HG03175 (cell line): ENCODE measurements at regions not wholly inside any gene's neighbourhood (a gene's known extent, or its start where the extent isn't known, plus 50 kb on each side); places are given as distances from the start of the nearest gene placed in this dataset.

ENCODE experiments used
- ATAC-seq: cut with Tn5 transposase; IDR thresholded peaks from one replicate; pipeline ENCODE4 v1.9.1; 2021; ENCODE audit warnings: mild to moderate bottlenecking, moderate library complexity; ENCODE audit not compliant: unreplicated experiment

GRCh38 chr2:220036431-220036830, 409.0 kb downstream of the SLC4A3 start:
- ATAC-seq, result no peak

DNA sequence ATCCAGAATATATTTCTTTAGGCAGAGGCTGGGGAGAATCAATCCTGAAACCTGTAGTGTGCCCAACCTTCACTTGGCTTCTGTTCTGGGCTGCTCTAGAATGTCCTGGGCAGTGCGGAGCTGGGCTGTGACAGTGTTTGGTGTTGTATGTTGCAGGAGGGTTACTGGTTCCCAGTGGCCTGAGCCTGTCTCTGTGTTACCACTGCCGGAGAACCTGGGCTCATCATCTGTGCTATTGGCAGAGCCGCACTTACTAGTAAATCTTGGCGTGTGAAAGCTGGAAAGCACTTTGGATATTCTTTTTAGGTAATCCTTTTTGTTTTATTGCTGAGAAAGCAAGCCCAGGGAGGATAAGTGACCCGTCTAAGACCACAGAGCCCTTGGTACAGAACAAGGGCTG, 412.9 kb downstream of the SLC4A3 start:
- no peak for ATAC-seq

DNA sequence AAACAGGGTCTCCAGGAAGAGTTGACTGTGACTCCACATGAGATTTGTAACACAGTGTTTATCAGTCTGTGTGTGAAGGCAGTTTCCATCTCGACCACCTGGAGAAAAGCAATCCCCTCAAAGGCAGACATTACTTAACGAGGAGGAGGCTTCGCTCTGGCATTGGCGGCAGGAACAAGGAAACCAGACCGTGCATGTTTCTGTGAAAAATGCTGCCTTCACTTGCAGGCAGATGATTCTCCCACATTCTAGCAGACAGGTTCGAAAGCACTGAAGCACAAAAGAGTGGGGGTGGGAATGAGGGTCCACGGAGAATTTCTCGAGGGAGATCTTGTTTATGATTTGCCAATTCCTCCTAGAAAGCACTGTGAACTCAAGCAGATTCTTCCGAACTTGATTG, 414.0 kb downstream of the SLC4A3 start:
- ATAC-seq, result no peak

DNA sequence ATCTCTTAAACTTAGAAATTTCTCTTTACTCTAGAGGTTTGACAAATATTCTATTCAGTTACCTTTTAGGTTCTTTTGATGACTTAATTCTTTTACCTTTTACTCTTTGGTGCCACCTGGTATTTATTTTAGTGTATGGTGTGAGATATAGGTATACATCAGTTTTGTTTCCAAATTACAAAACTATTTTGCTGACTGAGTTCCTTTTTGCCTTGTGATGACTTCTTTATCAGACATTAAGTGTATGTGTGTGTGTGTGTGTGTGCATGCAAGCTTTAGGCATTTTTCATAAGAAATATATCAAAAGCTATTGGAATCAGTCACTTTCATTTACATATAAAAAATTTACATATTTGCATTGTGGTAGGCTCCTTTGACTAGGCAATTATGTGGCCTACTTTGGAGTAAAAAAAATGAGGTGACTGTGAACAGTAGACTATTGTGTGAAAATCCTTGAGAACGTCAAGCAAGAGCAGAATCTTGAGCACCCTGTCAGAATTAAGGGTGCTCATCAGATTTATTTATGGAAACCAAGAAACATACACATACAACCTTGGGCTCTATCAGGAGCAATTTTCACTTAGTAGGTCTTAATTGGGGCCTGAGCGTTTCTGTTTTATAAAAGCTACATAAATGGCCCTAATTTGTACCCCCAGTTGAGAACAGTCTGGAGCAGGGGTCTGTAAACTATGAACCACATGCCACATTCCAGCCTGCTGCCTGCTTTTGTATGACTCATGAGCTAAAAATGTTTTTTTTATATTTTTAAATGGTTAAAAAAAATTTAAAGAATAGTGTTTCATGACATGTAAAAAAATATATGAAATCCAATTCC, 415.9 kb downstream of the SLC4A3 start:
- ATAC-seq, result no peak

DNA sequence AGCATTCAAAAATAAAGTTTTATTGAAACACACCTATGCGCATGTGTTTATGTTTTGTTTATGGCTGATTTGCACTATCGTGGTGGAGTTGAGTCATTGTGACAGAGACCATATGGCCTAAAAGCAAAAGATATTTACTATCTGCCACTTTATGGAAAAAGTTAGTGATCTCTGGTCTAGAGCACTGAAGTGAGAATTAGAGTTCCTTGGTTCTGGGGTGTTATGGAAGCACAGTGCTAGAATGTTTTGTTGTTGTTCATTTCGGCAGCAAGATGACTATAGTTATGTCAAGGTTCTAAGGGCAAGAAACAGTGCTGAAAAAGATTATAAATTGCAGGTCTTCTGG, 416.5 kb downstream of the SLC4A3 start:
- ATAC-seq, result no peak

DNA sequence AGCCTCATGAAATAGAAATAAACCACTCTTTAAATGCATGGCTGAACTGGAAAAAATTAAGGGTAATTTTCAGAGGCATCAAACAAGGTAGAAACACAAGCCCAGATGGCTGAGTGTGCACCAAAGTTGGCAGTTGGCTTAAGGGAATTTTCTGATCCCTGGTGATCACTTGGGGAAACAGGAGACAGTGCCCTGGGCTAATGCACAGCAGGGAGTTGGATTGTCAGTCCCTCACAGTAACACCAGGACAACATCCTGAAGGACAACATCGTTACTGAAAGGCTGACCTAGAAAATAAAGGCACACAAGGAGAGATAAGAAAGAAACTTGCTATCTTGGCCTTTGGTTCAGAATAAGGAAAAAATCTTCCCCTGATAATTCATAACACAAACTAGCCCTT, 417.0 kb downstream of the SLC4A3 start:
- ATAC-seq, result no peak

DNA sequence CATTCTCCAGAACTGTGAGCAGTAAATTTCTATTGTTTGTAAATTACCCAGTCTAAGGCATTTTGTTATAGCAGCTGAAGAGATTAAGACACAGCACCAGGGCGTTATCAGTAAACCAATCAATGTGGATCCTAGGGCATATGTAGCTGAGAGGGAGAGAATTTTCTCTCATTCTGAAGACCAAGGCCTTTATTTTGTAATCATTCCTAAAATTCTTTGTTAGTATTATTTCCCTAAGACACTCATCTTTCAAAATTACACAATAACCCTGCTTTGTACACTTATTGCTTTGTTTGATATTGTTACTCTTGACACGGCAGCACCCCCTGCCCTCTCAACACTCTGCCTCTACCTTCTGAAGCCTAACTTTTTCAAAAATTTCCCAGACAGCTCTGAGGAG, 419.1 kb downstream of the SLC4A3 start:
- no peak for ATAC-seq

DNA sequence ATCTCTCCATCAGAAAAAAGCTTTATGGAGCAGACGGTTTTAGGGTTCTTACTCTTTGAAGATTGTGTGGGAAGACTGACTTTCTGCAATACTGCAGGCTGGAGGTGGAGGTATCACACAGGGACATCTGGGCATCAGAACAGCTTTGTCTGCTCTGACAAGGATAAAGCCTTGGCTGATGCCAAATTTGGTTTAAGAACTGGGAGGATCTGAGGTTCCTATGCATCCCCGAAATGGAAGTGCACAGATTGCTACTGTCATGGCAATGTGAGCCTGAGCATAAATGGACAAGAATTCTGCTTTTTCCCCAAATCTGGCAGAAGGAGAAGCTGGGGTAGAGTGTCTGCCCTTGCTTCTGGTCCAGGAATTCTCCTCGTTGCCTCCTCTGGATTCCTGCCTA, 424.3 kb downstream of the SLC4A3 start:
- ATAC-seq, result no peak

DNA sequence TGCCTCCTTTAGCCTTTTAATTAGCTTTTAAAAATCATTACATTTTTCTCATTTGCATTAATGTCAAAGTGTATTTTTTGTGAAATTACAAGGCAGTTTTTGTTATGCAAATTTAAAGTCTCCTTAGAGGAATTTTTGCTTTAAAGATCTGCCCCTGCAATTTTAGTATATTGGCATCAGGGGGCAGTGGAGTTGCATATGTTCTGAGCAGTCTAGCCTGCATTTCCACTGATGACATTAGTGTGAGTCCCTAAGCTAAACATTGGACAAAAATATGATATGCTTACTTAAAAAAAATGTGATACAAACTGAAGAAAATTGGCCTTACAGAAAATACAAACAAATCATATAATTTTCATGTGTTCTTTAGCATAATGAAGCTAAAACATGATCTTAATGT, 426.5 kb downstream of the SLC4A3 start:
- ATAC-seq, result no peak

DNA sequence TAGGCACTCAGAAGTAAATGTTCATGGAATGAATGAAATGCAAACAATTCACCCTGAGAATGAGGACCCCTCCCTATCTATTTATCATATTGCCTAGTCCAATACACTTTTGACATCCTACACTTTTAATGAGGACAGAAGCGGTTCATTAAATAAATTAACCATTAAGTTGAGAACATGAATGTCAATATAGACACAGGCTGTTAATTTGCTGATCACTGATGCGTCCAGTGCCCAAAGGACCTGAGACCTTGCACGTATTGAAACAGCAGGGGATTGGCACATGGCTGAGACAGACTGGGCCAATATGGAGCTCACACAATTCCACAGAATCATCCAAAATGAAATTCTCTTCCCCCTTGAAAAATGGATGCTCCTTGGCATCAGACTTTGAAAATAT, 430.0 kb downstream of the SLC4A3 start:
- no peak for ATAC-seq

- ATAC-seq, result no peak
These were observed 430.5 kb downstream of the SLC4A3 start for GRCh38 chr2:220057916-220058315.

GRCh38 chr2:220064111-220065030, 436.9 kb downstream of the SLC4A3 start:
- no peak for ATAC-seq

- no peak for ATAC-seq
These were observed 438.2 kb downstream of the SLC4A3 start for GRCh38 chr2:220065581-220065980.

- ATAC-seq, result no peak
These were observed 441.4 kb downstream of the SLC4A3 start for GRCh38 chr2:220068846-220069245.

GRCh38 chr2:220070349-220070748, 442.9 kb downstream of the SLC4A3 start:
- ATAC-seq, result no peak

GRCh38 chr2:220071696-220072095, 444.3 kb downstream of the SLC4A3 start:
- no peak for ATAC-seq

- ATAC-seq, result no peak
These were observed 445.3 kb downstream of the SLC4A3 start for GRCh38 chr2:220072669-220073220.

GRCh38 chr2:220075835-220076234, 448.4 kb downstream of the SLC4A3 start:
- ATAC-seq, result no peak

GRCh38 chr2:220076734-220077133, 449.3 kb downstream of the SLC4A3 start:
- no peak for ATAC-seq

GRCh38 chr2:220077488-220077887, 450.1 kb downstream of the SLC4A3 start:
- ATAC-seq, result no peak

GRCh38 chr2:220078439-220078838, 451.0 kb downstream of the SLC4A3 start:
- ATAC-seq, result no peak

DNA sequence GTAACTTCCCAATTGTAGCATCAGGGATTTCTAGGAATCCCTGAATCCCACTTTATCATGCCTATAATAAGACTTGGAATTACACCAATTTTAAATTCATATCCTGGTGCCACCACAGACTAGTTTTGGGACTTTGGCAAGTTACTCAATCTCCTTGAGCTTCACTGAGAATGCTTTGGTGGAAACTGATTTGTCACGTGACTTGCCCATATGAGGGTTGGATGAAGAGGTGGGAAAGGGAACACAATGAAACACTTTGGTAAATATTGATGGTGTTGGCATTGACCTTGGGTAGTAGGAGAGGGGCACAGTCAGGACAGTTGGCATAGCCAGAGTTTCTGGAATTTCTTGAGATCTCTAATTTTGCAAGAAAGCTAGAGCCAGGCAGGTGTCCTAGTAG, 452.2 kb downstream of the SLC4A3 start:
- no peak for ATAC-seq
